ENCODE measurements at regions not wholly inside any gene's neighbourhood (a gene's known extent, or its start where the extent isn't known, plus 50 kb on each side); places are given as distances from the start of the nearest gene placed in this dataset.

DNA sequence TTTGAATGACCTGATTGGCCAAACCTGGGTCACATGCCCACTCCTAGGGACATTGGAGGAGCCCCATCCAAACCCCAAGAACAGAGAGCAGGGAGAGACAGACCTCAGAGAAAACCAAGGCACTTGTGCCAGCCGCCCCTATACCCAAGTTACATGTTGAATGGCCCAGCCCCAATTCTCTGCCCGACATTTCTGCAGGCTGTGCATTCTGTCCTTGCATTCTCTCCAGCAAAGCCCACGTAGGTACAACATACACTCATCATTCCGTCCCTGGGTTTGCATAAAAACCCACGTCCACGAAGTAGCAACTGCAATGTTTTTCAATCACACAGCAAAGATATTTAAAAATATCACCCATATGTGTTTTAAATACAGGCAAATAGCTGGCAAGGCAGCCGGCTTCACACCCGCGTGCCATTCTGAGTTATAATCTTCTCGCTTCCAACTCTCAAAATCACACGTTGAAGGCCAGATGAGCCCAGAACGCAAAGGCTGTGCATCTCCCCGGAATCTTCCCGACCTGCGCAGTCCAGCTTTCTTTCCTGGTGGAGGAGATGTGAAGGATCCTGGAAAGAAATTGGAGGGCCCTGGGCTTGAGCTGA lies 91.7 kb upstream of the MYL2 start:
- no peak for DNase-seq (ENCODE audit: low read depth)

DNA sequence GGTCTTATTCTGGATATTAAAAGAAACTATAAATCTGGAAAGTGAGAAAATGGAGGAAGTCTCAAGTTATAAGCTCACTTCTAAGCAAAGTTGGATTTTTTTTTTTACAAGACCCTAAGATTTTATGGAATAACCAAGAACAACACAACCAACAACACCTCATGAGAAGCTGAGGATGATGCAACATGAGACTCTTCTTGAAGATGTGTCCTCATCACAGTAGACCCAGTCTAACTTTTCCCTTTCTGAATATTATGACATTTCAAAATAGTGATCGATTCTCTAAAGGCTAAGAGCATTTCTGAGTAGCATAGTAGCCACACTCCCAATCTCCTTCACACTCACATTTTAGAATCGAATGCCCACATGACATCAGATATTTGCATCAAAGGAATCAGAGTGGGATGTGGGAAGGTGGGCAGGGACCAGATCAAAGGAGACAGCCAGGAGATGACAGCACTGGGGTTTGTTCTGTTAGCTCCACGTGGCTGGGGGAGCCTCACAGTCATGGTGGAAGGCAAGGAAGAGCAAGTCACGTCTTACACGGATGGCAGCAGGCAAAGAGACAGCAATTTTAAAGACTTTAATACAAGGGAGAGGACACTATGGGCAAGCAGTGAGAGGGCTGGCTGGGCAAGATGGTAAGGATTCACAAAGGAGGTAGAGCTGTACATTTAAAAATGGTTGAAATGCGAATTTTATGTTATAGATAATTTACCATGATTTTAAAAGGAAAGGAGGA lies 90.7 kb upstream of the MYL2 start:
- no peak for DNase-seq (ENCODE audit: low read depth)

DNA sequence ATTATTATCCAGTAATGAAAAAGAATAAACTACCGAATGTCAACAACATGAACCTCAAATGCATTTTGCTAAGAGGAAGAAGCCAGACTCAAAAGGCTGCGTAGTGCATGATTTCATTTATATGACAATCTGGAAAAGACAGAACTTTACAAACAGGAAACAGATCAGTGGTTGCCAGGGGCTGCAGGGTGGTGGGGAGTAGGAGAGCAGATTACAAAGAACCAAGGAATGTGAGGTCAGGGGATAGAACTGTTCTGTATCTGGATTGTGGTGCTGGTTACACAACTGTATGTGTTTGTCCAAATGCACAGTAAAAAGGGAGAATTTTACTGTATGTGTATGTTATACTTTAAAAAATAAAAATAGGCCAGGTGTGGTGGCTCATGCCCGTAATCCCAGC lies 89.7 kb upstream of the MYL2 start:
- DNase-seq (ENCODE audit: low read depth): peak; percentile 32

DNA sequence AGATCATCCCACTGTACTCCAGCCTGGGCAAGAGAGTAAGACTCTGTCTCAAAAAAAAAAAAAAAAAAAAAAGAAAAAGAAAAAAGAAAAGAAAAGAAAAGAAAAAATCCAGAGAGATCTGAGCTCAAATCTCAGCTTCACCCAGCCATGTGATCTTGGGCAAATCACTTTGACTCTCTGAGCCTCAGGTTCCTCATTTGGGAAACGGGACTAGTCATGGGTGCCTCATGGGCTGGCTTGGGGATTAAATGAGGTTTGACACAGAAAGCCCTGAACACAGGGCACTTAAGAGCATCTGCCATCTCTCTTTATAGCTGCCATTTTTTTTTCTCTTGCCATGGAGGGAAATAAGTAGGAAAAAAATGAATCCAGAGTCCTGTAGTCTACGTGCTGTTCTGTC lies 86.2 kb upstream of the MYL2 start:
- no peak for DNase-seq (ENCODE audit: low read depth)

DNA sequence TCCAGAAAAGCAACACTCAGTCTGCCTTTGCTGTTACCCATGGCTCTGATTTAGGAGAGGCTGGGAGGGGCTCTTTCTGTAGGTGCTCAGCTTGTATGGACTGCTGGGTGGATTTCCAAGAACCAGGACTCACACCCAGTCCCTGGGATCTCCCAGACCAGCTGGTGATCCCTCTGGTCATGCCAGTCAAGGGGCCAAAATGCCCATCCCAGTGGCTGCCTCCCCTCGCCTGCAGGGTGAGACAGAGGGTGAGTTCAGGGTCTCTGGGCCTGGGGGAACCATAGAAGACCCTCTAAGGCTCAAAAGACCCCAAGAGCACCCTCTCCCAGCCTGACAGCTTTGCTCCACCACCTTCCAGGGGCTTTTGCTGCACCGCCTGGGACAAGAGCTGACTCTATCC lies 78.6 kb upstream of the MYL2 start:
- DNase-seq (ENCODE audit: low read depth): no peak

DNA sequence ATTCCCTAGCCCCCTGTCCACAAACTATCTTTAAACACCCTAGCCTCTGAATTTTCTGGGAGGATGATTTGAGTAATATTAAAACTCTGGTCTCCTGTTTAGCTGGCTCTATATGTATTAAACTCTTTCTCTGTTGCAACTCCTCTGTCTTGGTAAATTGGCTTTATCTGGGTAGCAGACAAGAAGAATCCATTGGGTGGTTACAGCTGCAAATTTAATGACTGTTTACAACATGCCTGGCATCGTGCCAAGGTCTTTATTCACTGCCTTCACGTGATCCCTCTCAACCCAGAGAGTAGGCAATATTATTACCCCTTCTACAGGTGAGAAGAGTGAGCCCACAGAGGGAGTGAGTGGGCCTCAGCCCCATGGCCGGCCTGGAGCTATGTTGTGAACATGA lies 77.8 kb upstream of the MYL2 start:
- no peak for DNase-seq (ENCODE audit: low read depth)

DNA sequence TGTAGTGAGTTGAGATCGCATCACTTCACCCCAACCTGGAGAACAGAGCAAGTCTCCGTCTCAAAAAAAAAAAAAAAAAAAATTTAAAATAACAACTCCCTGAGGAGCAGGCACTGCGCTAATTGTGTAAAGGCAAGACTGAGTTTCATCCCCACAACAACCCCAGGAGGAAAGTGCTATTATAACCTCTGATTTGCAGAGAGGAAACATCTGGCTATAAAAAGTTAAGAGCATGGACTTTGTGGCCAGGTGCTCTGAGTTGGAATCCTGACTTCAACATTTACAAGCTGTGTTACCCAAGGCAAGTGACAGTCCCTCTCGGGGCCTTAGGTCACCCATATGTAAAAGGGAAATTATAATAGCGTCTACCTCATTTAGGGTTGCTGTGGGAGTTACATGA lies 76.0 kb upstream of the MYL2 start:
- DNase-seq (ENCODE audit: low read depth): no peak

DNA sequence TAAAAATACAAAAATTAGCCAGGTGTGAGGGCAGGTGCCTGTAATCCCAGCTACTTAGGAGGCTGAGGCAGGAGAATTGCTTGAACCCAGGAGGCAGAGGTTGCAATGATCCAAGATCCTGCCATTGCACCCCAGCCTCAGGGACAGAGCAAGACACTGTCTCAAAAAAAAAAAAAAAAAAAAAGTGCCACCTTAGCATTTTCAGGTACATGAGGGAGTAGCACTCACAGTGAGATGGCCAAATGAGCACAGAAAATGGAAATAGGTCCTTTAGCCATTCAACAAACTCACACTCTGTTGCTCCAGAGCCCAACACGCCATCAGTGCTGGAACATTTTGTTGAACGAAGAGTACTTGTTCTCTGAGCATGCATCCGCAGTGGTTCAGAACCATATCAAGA lies 75.2 kb upstream of the MYL2 start:
- DNase-seq (ENCODE audit: low read depth): no peak

DNA sequence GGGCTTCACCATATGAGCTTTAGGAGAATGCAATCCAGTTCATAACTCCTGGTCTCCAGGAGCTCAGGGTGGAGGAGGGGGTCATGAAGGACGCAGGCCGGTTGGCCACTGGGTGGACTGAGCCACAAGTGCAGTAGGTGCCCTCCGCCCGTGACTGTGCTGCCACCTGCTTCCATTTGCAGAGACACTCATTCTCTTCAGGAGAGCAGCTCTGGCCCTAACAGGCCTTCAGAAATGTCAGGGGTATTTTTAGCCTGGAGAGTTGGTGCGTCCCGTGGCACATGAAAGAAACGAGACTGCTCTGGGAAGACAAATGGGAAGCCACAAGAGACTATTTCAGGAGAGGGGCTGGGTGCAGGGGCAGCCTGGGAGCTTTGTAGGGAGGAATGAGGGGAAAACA lies 74.6 kb upstream of the MYL2 start:
- no peak for DNase-seq (ENCODE audit: low read depth)

DNA sequence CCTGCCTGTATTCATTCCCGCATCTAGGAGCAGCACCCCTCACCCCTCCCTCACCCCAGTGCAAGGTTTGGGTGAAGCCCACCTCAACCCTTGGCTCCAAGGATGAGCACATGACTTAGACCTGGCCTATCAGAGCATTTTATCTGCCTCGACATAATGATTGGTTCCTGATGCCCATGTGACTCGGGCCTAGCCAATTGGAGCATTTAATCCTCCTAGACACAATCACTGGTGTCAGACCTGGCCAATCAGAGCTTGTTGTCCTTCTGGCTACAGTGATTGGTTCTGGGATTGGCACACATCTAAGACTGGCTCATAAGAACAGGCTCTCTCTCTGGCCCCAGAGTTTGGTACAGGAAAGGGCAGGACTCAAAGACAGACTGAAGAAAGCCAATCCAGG lies 73.1 kb upstream of the MYL2 start:
- no peak for DNase-seq (ENCODE audit: low read depth)

DNA sequence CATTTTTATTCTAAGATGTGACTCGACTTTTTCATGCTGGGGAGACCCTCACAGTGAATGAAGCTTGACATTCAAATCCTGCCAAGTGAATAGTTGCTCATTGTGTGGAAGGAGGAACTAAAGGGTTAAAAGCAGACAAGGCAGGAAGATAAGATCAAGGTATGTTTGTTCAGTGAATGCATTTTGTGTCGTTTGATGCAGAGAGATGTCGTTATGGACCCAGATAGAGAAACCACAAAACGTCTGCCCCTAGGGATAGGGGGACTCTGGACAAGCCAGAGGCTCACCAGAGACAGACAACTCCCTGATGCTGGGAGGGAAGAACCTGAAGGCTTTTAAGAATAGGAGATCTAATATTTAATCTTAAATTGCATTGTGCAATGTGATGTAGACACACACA lies 72.5 kb upstream of the MYL2 start:
- no peak for DNase-seq (ENCODE audit: low read depth)

DNA sequence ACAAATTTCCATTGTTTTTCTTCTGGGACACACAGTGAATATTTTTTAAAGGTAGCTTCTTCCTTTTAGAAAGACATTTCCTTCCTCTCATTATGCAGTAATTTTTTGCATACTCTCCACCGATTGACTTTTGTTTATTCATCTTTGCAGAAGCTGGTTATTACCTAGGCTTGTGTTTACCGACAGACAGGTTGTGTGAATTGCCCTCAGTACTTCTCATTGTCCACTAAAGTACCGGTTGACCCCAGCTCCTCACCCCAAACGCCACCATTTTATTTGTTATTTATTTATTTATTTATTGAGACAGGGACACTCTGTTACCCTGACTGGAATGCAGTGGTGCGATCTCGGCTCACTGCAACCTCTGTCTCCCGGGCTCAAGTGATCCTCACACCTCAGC lies 63.4 kb upstream of the MYL2 start:
- DNase-seq (ENCODE audit: low read depth): no peak

DNA sequence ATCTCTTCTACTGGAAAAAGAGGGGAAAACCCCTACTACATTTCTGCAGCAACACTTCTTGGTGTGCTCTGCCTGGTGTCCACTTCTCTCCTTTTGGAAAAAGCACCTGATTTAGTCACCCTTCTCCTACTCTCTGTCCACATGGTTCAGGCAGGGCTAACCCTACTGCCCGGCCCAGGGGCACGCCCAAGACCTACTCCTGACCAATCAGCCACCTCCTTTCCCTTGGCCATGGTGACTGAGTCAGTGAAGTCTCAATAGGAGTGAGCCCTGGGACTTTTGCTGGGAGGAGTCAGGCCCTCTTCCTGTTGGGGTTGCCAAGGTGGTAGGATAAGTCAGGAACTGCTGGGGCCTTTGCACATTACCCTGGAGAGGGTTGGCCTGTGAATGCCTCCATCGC lies 52.5 kb upstream of the MYL2 start:
- no peak for DNase-seq (ENCODE audit: low read depth)

DNA sequence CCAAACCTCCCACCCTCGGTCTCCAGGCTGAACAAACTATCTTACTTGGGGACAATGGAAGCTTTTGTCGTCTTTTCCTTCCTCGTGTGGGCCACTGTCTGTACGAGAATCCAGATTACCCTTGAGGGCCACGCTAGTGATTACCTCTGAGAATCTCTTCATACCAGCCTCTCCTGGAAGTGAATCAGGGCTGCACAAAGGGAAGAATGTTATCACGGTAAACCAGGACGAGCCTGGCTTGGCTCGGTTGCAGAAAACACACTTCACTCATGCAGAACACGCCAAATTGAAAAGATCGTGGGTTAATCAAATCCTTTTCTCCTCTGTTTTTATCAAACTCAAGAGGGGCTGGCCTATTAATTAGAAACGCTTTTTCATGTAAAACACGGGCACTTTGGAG lies 51.6 kb upstream of the MYL2 start:
- no peak for DNase-seq (ENCODE audit: low read depth)

DNA sequence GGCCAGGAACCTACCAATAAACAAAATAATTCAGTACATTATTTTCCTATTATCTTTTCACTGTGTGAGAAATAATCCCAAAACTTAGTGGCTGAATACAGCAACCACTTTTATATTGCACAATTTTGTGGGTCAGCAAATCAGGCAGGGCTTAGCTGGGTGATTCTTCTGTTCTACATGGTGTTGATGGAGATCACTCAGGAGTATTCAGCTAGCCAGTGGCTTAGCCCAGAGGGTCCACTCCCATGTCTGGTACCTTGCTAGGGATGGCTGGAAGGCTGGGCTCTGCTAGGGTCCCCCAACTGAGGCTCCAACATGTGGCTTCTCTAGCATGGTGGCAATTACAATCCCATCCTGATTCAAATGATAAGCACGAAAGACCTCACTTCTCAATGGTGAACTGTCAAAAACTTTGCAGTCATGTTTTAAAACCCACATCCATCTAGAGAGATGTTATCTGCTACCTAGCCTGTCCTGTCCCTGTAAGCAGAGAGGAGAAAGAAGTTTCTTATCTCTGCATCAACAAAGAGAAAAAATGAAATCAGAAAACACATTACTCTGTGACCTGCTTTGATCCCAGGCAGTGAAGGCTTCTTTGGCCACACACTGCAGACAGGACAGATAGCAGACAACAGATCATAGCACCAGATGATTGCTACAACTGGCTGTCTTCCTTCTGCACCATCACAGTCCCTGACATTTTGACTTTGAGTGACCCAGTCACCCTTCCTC lies 51.0 kb upstream of the MYL2 start:
- DNase-seq (ENCODE audit: low read depth): no peak

Measured in amniotic epithelial cell (primary cell).